ENCODE measurements at regions not wholly inside any gene's neighbourhood (a gene's known extent, or its start where the extent isn't known, plus 50 kb on each side); places are given as distances from the start of the nearest gene placed in this dataset.

DNA sequence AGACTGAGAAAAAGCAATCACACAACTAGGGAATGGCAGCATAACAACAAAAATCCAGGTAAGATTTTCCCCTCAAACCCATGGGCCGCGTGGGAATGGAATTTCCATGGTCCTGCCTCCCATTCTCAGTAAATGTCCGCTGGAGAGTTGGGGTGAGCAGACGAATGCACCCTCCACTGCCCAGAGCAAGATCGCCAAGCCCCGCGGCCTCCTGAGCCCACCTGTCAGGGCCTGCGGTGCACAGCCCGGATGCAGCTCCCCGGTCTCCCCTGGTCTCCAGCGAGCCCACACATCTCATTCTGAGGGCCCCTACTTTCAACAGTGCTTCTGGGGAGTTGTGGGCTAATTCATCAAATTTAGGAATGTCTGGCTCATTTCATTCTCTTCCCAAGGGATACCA is 327.4 kb upstream of the HS6ST1 start:
- Histone ChIP-seq H3K4me2 (ENCODE audit: insufficient read depth, low read length) (no peak overlapping the region), H3K4me1 (ENCODE audit: control insufficient read depth, extremely low read depth, insufficient read depth, low read length) (no peaks in the 10 kb centered on the region), H2AFZ (ENCODE audit: low read depth, low read length) (no peak overlapping the region), H4K20me1 (replicated peaks; ENCODE audit: control insufficient read depth, extremely low read depth, insufficient read depth, low read length) (no peaks in the 10 kb centered on the region), H3K9ac (replicated peaks; ENCODE audit: extremely low read depth, insufficient read depth, low read length) (no peak overlapping the region), H3K27me3 (ENCODE audit: control insufficient read depth in 2 of 2, insufficient read depth in 2 of 2, low read length in 2 of 2) (no peaks in the 10 kb centered on the region), H3K4me3 (replicated peaks in 1 of 3; ENCODE audit: insufficient read depth in 1 of 3, low read depth in 1 of 3, low read length in 3 of 3) (no peak overlapping the region), H3K27ac (ENCODE audit: insufficient read depth, low read depth, low read length) (no peak overlapping the region), H3K36me3 (ENCODE audit: control insufficient read depth in 2 of 2, extremely low read depth in 1 of 2, insufficient read depth in 2 of 2, low read length in 2 of 2) (no peaks in the 10 kb centered on the region), H3K79me2 (ENCODE audit: control insufficient read depth, insufficient read depth, low read length) (no peaks in the 10 kb centered on the region), H3K9me3 (replicated peaks; ENCODE audit: control insufficient read depth, insufficient read depth, low read length) (no peaks in the 10 kb centered on the region), H3K9me1 (replicated peaks; ENCODE audit: control insufficient read depth, extremely low read depth, insufficient read depth, low read length) (no peaks in the 10 kb centered on the region)
- DNase-seq (ENCODE audit: low read depth, low spot score): no peak
- BruUV-seq (replicated peaks): no TSS peak
- no peak for FAIRE-seq
- TF ChIP-seq POLR2AphosphoS5 (IDR thresholded peaks at IDR 0.05; ENCODE audit: insufficient read depth, low read depth, low read length) (no peak), JUN (IDR thresholded peaks at IDR 0.05; ENCODE audit: borderline replicate concordance, insufficient read depth, insufficient read length, low read depth) (no peak), MYC (IDR thresholded peaks at IDR 0.05; ENCODE audit: low read depth, low read length) (no peak), POLR2A (IDR thresholded peaks at IDR 0.05; ENCODE audit: low read depth, low read length) (no peak), MAX (IDR thresholded peaks at IDR 0.05; ENCODE audit: insufficient read depth, insufficient read length) (no peak), FOS (IDR thresholded peaks at IDR 0.05; ENCODE audit: borderline replicate concordance, insufficient read depth, low read length) (no peak), GATA2 (IDR thresholded peaks at IDR 0.05; ENCODE audit: insufficient read depth, insufficient read length, low read depth, low read length) (no peak), EZH2 (IDR thresholded peaks at IDR 0.05; ENCODE audit: borderline replicate concordance, low read depth, low read length, severe bottlenecking) (no peak)
- TF ChIP-seq, protein P1, sequence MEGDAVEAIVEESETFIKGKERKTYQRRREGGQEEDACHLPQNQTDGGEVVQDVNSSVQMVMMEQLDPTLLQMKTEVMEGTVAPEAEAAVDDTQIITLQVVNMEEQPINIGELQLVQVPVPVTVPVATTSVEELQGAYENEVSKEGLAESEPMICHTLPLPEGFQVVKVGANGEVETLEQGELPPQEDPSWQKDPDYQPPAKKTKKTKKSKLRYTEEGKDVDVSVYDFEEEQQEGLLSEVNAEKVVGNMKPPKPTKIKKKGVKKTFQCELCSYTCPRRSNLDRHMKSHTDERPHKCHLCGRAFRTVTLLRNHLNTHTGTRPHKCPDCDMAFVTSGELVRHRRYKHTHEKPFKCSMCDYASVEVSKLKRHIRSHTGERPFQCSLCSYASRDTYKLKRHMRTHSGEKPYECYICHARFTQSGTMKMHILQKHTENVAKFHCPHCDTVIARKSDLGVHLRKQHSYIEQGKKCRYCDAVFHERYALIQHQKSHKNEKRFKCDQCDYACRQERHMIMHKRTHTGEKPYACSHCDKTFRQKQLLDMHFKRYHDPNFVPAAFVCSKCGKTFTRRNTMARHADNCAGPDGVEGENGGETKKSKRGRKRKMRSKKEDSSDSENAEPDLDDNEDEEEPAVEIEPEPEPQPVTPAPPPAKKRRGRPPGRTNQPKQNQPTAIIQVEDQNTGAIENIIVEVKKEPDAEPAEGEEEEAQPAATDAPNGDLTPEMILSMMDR (IDR thresholded peaks at IDR 0.05; ENCODE audit: extremely low read depth in 1 of 2, insufficient read depth in 1 of 2, low read depth in 1 of 2, low read length in 2 of 2): no peak
- dilution Hi-C loops (cut with MboI; ENCODE audit: extremely low pct_ligation_motif_present, low sequenced_read_pairs): no loop called here
- intact Hi-C loops (cut with micrococcal nuclease): no loop called here
- ChIA-PET POLR2A (no interaction called here), CTCF (no interaction called here)
